GM12874 (cell line): ENCODE measurements at regions not wholly inside any gene's neighbourhood (a gene's known extent, or its start where the extent isn't known, plus 50 kb on each side); places are given as distances from the start of the nearest gene placed in this dataset.
A peak's percentile ranks its signal among the peaks of the same experiment; 100 is the strongest.

ENCODE experiments used
- TF ChIP-seq, protein P1 (sequence below): IDR thresholded peaks from 2 replicates; pipeline ENCODE4 v1.5.1; 2011; ENCODE audit warnings: low read depth, mild to moderate bottlenecking, control low read depth, low read length, moderate library complexity; ENCODE audit not compliant: insufficient read depth

DNA sequence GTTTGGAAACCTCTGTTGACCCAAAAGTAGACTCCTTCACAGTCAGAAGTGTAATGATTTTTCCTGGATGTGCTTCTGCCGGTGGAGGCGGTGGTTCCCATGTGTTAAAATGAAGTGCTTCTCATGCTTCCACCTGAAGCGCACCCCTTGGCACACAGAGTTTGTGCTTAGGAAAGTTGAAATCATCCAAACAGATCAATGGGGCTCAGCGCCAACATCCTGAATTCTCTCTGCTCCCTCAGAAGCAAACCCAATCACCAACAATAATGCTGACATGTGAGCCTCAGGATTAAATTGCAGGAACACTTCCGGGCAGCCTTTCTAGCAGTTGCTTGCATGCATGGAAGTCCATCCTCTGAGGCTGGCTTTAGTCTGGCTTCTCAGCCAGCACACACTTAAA is 71.0 kb downstream of the MED10 start:
- TF ChIP-seq, protein P1, sequence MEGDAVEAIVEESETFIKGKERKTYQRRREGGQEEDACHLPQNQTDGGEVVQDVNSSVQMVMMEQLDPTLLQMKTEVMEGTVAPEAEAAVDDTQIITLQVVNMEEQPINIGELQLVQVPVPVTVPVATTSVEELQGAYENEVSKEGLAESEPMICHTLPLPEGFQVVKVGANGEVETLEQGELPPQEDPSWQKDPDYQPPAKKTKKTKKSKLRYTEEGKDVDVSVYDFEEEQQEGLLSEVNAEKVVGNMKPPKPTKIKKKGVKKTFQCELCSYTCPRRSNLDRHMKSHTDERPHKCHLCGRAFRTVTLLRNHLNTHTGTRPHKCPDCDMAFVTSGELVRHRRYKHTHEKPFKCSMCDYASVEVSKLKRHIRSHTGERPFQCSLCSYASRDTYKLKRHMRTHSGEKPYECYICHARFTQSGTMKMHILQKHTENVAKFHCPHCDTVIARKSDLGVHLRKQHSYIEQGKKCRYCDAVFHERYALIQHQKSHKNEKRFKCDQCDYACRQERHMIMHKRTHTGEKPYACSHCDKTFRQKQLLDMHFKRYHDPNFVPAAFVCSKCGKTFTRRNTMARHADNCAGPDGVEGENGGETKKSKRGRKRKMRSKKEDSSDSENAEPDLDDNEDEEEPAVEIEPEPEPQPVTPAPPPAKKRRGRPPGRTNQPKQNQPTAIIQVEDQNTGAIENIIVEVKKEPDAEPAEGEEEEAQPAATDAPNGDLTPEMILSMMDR: no peak

DNA sequence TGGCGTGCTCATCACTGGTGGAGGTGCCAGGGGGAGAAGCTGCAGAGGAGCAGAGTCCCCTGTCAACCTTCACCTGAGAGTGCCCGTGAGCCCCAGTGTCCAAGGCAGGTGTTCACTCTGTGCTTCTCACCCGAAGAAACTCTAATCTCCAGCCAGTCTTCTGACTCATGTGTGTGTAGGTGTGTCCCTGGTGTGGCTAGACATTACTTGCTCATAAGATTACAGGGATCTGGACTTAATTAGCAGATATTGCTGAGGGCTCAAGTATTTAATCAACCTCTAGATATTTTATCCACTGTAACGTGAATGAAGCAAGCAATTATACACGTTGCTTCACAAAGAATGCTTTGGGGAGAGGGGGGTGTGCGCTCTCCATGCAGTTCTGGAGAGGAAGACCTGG is 72.5 kb downstream of the MED10 start:
- TF ChIP-seq, protein P1: no peak

GRCh38 chr5:6302684-6303083 is 75.7 kb downstream of the MED10 start:
- TF ChIP-seq, protein P1: no peak

- TF ChIP-seq, protein P1: no peak
Observed at GRCh38 chr5:6302075-6302474, 76.3 kb downstream of the MED10 start.

DNA sequence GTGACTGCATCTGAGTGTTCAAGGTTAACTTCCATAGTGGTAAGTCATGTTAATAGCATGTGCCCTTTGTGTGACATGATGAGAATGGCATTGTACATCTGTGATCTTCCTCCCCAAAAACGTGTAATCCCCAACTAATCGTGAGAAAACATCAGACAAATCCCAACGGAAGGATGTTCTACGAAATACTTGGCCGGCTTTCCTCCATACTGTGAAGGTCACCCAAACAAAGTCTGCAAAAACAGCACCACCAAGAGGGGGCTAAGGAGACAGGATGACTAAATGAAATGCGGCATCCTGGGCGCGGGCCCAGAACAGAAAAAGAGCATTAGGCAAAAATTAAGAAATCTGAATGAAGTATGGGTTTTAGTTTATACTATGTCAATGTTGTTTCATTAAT is 81.8 kb downstream of the MED10 start:
- TF ChIP-seq, protein P1: no peak

GRCh38 chr5:6291961-6292360 is 86.4 kb downstream of the MED10 start:
- TF ChIP-seq, protein P1: peak; percentile 17; the same call in 1 of the 2 replicates

DNA sequence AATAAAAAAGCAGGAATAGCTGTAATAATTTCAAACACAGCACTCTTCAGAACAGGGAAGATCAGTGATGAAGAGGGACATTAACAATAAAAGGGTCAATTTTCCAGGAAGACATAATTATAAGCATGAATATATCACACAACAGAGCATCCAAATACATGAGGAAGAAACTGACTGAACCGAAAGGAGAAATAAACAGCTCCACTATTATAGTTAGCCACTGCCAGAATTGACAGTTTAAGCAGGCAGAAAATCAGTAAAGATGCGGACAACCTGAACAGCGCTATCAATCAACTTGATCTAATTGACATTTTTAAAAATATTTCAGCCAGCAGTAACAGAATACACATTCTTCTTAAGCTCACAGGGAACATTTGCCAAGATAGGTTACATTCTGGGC is 89.1 kb downstream of the MED10 start:
- TF ChIP-seq, protein P1: no peak

- TF ChIP-seq, protein P1: no peak
Observed at GRCh38 chr5:6287176-6287575, 91.2 kb downstream of the MED10 start.
